Liver (tissue), 3 donors: ENCODE measurements at regions not wholly inside any gene's neighbourhood (a gene's known extent, or its start where the extent isn't known, plus 50 kb on each side); places are given as distances from the start of the nearest gene placed in this dataset.

Source experiments
- JUND ChIP-seq, 2 donors: IDR thresholded peaks; 2 replicates each; pipeline ENCODE4 v1.6.1; 2016; ENCODE audit warnings: antibody characterized with exemption in 2 of 2
- RAD21 ChIP-seq, 2 donors: IDR thresholded peaks; 2 replicates each; pipeline ENCODE4 v1.6.1; 2016; ENCODE audit warnings: antibody characterized with exemption in 2 of 2, mild to moderate bottlenecking in 2 of 2
- YY1 ChIP-seq: IDR thresholded peaks from 2 replicates; pipeline ENCODE4 v1.6.1; 2016; ENCODE audit warnings: antibody characterized with exemption, mild to moderate bottlenecking
- TF ChIP-seq, protein P1 (sequence below): fragments of 150-350 bp; IDR thresholded peaks from 2 replicates; pipeline ENCODE4 v1.5.1; 2017; ENCODE audit warnings: improper control_type of control experiment, low read depth, low read length; ENCODE audit not compliant: missing input control
- TF ChIP-seq, protein P2 (sequence below): IDR thresholded peaks from 2 replicates; pipeline ENCODE4 v1.6.1; 2016; ENCODE audit warnings: antibody characterized with exemption
- TF ChIP-seq, protein P3 (sequence below): IDR thresholded peaks from 2 replicates; pipeline ENCODE4 v1.6.1; 2016; ENCODE audit warnings: antibody characterized with exemption
- TF ChIP-seq, protein P4 (sequence below): IDR thresholded peaks from 2 replicates; pipeline ENCODE4 v1.6.1; 2016; ENCODE audit warnings: antibody characterized with exemption
- donor health status: healthy.
- donor health status: healthy.

DNA sequence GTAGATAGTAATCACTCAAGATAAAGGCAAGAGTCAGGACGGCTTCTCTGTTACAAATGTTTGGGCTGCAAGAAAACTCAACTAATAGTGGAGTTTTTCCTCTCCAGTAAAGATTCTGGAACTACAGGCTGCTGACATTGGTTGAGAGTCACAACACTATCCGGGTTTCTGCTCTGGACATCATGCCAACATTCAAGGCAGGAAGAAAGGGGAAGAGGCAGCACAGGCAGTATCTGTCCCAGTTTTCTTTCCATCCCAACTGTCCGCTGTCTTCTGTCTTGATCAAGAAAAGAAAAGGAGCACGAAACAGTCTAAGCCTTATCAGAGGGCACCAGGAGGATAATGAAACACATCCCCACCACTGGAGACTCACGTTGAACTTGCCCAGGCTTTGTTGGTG lies 132.1 kb downstream of the MAIP1 start:
- TF ChIP-seq JUND (IDR thresholded peaks at IDR 0.05) (no peak), YY1 (no peak), RAD21 (IDR thresholded peaks at IDR 0.05) (no peak)
- TF ChIP-seq, protein P1, sequence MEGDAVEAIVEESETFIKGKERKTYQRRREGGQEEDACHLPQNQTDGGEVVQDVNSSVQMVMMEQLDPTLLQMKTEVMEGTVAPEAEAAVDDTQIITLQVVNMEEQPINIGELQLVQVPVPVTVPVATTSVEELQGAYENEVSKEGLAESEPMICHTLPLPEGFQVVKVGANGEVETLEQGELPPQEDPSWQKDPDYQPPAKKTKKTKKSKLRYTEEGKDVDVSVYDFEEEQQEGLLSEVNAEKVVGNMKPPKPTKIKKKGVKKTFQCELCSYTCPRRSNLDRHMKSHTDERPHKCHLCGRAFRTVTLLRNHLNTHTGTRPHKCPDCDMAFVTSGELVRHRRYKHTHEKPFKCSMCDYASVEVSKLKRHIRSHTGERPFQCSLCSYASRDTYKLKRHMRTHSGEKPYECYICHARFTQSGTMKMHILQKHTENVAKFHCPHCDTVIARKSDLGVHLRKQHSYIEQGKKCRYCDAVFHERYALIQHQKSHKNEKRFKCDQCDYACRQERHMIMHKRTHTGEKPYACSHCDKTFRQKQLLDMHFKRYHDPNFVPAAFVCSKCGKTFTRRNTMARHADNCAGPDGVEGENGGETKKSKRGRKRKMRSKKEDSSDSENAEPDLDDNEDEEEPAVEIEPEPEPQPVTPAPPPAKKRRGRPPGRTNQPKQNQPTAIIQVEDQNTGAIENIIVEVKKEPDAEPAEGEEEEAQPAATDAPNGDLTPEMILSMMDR: no peak
- TF ChIP-seq, protein P2, sequence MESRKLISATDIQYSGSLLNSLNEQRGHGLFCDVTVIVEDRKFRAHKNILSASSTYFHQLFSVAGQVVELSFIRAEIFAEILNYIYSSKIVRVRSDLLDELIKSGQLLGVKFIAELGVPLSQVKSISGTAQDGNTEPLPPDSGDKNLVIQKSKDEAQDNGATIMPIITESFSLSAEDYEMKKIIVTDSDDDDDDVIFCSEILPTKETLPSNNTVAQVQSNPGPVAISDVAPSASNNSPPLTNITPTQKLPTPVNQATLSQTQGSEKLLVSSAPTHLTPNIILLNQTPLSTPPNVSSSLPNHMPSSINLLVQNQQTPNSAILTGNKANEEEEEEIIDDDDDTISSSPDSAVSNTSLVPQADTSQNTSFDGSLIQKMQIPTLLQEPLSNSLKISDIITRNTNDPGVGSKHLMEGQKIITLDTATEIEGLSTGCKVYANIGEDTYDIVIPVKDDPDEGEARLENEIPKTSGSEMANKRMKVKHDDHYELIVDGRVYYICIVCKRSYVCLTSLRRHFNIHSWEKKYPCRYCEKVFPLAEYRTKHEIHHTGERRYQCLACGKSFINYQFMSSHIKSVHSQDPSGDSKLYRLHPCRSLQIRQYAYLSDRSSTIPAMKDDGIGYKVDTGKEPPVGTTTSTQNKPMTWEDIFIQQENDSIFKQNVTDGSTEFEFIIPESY: no peak
- TF ChIP-seq, protein P3, sequence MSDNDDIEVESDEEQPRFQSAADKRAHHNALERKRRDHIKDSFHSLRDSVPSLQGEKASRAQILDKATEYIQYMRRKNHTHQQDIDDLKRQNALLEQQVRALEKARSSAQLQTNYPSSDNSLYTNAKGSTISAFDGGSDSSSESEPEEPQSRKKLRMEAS: no peak
- TF ChIP-seq, protein P4, sequence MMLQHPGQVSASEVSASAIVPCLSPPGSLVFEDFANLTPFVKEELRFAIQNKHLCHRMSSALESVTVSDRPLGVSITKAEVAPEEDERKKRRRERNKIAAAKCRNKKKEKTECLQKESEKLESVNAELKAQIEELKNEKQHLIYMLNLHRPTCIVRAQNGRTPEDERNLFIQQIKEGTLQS: no peak
